ENCODE measurements at regions not wholly inside any gene's neighbourhood (a gene's known extent, or its start where the extent isn't known, plus 50 kb on each side); places are given as distances from the start of the nearest gene placed in this dataset.

DNA sequence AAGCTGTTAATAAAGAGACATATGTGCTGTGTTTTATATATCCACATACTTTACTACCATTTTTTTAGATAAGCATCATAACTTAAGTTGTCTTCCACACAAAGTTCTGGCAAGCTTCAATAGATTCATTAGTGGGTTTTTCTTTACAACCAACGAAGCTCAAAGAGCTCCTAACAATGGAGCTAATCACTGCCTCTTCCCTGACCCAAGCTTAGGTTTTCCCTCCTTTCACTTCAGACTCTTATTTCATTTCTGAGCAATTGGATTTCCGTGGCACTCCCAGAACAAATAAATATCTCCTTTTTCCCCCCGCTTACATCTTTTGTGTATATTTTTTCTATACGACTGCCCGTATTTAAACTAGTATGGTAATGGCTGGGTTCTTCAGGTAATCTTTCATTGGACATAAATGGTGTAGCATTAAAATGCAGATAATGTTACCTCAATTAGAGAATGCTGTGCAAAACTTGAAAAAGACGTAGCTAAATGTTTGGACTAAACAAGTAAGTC lies 275.5 kb upstream of the TMEM161B start:
- TF ChIP-seq, protein P1, sequence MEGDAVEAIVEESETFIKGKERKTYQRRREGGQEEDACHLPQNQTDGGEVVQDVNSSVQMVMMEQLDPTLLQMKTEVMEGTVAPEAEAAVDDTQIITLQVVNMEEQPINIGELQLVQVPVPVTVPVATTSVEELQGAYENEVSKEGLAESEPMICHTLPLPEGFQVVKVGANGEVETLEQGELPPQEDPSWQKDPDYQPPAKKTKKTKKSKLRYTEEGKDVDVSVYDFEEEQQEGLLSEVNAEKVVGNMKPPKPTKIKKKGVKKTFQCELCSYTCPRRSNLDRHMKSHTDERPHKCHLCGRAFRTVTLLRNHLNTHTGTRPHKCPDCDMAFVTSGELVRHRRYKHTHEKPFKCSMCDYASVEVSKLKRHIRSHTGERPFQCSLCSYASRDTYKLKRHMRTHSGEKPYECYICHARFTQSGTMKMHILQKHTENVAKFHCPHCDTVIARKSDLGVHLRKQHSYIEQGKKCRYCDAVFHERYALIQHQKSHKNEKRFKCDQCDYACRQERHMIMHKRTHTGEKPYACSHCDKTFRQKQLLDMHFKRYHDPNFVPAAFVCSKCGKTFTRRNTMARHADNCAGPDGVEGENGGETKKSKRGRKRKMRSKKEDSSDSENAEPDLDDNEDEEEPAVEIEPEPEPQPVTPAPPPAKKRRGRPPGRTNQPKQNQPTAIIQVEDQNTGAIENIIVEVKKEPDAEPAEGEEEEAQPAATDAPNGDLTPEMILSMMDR (conservative IDR thresholded peaks at IDR 0.05; ENCODE audit: low read length): no peak
- TF ChIP-seq EZH2phosphoT487 (IDR thresholded peaks at IDR 0.05; ENCODE audit: borderline replicate concordance, low read depth, low read length): no peak
